ENCODE measurements at regions not wholly inside any gene's neighbourhood (a gene's known extent, or its start where the extent isn't known, plus 50 kb on each side); places are given as distances from the start of the nearest gene placed in this dataset.

GRCh38 chr12:116651089-116651488 is 86.8 kb downstream of the SPRING1 start:
- Histone ChIP-seq H4K91ac (ENCODE audit: insufficient read length, low read depth, low read length) (no peak overlapping the region), H4K5ac (ENCODE audit: insufficient read length, low read depth, low read length) (no peak overlapping the region), H3K27me3 (ENCODE audit: insufficient read depth, low read length) (no peaks in the 10 kb centered on the region), H3K27ac (ENCODE audit: insufficient read length, low read depth, low read length) (no peak overlapping the region), H3K14ac (ENCODE audit: insufficient read depth, low read length) (no peak overlapping the region), H3K9ac (ENCODE audit: extremely low read depth, insufficient read length, low read length) (no peak overlapping the region), H3K4me2 (ENCODE audit: insufficient read depth, insufficient read length, low read length) (no peak overlapping the region), H2BK120ac (ENCODE audit: low read depth, low read length, poor library complexity, severe bottlenecking) (no peak overlapping the region), H4K20me1 (ENCODE audit: control insufficient read depth, insufficient read depth, insufficient read length) (no peaks in the 10 kb centered on the region), H3K4ac (ENCODE audit: low read depth, low read length) (no peak overlapping the region), H3K79me1 (ENCODE audit: insufficient read depth, low read depth, low read length, poor library complexity, severe bottlenecking) (no peaks in the 10 kb centered on the region), H2AFZ (ENCODE audit: low read length) (no peak overlapping the region), H3K23me2 (ENCODE audit: insufficient read length, low read depth, low read length, poor library complexity, severe bottlenecking) (no peaks in the 10 kb centered on the region), H3K79me2 (ENCODE audit: insufficient read depth, low read length) (no peaks in the 10 kb centered on the region), H3T11ph (ENCODE audit: low read length) (no peak overlapping the region), H2BK5ac (ENCODE audit: insufficient read length, low read length) (no peak overlapping the region), H3K56ac (ENCODE audit: insufficient read length, low read depth, low read length) (no peak overlapping the region), H2AK5ac (ENCODE audit: insufficient read length, low read length) (no peak overlapping the region), H2BK15ac (ENCODE audit: low read depth, low read length) (no peak overlapping the region), H4K8ac (replicated peaks; ENCODE audit: insufficient read length, low read depth, low read length) (no peak overlapping the region), H3K18ac (ENCODE audit: insufficient read length, low read depth, low read length) (no peak overlapping the region), H3K4me1 (ENCODE audit: insufficient read depth, low read length) (peaks cover 7% of the 10 kb centered on the region; the same call in 1 of the 2 replicates), H3K9me3 (ENCODE audit: control insufficient read depth, low read depth, low read length) (no peaks in the 10 kb centered on the region), H2BK12ac (ENCODE audit: insufficient read length, low read depth, low read length) (no peak overlapping the region), H2BK20ac (ENCODE audit: low read depth, low read length, poor library complexity, severe bottlenecking) (no peak overlapping the region), H3K23ac (ENCODE audit: insufficient read length, low read depth, low read length) (no peak overlapping the region)
- no peak overlapping the region for H3K4me3 Mint-ChIP-seq
- DNase-seq = no peak
- peaks cover 3 to 10% of the 10 kb centered on the region in 2 experiments; a peak in 3 of 5 replicates for H3K9me3 Mint-ChIP-seq
- no peak for TF ChIP-seq CTCF (conservative IDR thresholded peaks at IDR 0.05)
- H3K27ac Mint-ChIP-seq = no peak overlapping the region
- peaks cover 32 to 45% of the 10 kb centered on the region in 2 experiments for H3K4me1 Mint-ChIP-seq
- H3K27me3 Mint-ChIP-seq (ENCODE audit: low read depth) = peaks cover 4% of the 10 kb centered on the region
- WGBS (ENCODE audit: extremely low coverage, insufficient read length, low lambda C conversion rate) = no CpG with 5 or more reads among the region's 5 CpGs
- H3K36me3 Mint-ChIP-seq (ENCODE audit: insufficient read depth in 1 of 3, low read depth in 3 of 3) = peaks cover 0 to 6% (median 0%) of the 10 kb centered on the region in 3 experiments; a peak in 4 of 7 replicates

All from H9 (cell line).